Thyroid gland (tissue), 4 donors: ENCODE measurements at regions not wholly inside any gene's neighbourhood (a gene's known extent, or its start where the extent isn't known, plus 50 kb on each side); places are given as distances from the start of the nearest gene placed in this dataset.

Experiments used
- POLR2A ChIP-seq, 2 donors: fragments of 450-650 bp; IDR thresholded peaks; one replicate each; pipeline ENCODE4 v1.6.1; 2017; ENCODE audit warnings: antibody characterized with exemption in 2 of 2, mild to moderate bottlenecking in 2 of 2, moderate library complexity in 1 of 2
- TF ChIP-seq, protein P1 (sequence below), 6 experiments: fragments of 200-600 bp in 3 of 6; fragments of 450-650 bp in 3 of 6; sonication (generic) in 3 of 6; IDR thresholded peaks; one replicate each; pipeline ENCODE4 v1.5.1; 2016 to 2019; ENCODE audit warnings: antibody characterized with exemption in 6 of 6, mild to moderate bottlenecking in 2 of 6, inconsistent platforms in 1 of 6, moderate library complexity in 1 of 6

DNA sequence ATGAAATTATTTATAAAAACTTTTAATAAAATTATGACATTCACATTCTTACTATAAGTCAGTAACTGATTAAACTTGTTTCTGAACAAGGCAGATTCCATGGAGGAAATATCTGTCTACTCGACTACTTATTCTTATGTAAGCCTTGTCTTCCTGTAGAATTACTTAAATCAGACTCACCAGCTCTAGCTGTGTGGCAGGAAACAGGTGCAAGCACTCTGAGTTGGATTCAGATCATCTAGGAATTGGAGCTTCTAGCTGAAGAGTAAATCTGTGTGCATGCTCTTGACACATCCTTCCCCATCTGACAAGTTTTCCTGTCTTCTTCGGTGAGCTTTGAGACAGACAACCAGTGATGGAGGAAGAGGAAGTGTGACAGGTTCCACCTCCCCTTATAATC lies 284.7 kb downstream of the TRIB2 start:
- TF ChIP-seq, protein P1, sequence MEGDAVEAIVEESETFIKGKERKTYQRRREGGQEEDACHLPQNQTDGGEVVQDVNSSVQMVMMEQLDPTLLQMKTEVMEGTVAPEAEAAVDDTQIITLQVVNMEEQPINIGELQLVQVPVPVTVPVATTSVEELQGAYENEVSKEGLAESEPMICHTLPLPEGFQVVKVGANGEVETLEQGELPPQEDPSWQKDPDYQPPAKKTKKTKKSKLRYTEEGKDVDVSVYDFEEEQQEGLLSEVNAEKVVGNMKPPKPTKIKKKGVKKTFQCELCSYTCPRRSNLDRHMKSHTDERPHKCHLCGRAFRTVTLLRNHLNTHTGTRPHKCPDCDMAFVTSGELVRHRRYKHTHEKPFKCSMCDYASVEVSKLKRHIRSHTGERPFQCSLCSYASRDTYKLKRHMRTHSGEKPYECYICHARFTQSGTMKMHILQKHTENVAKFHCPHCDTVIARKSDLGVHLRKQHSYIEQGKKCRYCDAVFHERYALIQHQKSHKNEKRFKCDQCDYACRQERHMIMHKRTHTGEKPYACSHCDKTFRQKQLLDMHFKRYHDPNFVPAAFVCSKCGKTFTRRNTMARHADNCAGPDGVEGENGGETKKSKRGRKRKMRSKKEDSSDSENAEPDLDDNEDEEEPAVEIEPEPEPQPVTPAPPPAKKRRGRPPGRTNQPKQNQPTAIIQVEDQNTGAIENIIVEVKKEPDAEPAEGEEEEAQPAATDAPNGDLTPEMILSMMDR (IDR thresholded peaks at IDR 0.05), result no peak
- no peak for TF ChIP-seq POLR2A (IDR thresholded peaks at IDR 0.05)
